ENCODE measurements at regions not wholly inside any gene's neighbourhood (a gene's known extent, or its start where the extent isn't known, plus 50 kb on each side); places are given as distances from the start of the nearest gene placed in this dataset.

DNA sequence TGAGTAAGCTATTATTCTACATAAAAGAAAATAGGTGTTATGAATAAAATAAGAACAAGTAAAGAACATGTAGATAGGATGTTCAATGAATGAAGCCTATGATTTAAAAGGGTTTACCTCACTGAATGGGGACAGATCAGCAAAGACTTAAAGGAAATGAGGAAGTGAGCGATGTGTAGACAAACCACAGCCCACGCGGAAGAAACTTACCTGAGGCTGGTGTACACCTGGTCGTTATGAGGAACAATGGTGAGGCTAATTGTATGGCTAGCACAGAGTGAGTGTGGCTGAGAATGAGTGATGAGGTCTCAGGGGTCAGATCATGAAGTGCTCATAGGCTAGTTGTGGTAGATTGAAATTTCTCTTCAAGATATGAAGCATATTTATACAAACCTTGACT, 221.7 kb downstream of the ALG10B start:
- Histone ChIP-seq H3K9me2 (replicated peaks; ENCODE audit: low read length) (no peaks in the 10 kb centered on the region), H3K79me2 (ENCODE audit: low read length) (no peaks in the 10 kb centered on the region), H3K4me1 (ENCODE audit: insufficient read depth, low read length) (no peaks in the 10 kb centered on the region), H2AFZ (ENCODE audit: low read length) (no peak overlapping the region), H4K20me1 (ENCODE audit: low read length) (no peaks in the 10 kb centered on the region), H3K9ac (ENCODE audit: low read length) (no peak overlapping the region), H3K27ac (ENCODE audit: low read length) (no peak overlapping the region), H3F3A (ENCODE audit: low read length, unreplicated experiment) (no peaks in the 10 kb centered on the region), H3K4me3 (ENCODE audit: low read length) (no peak overlapping the region), H3K36me3 (ENCODE audit: low read depth, low read length) (no peaks in the 10 kb centered on the region), H3K27me3 (ENCODE audit: low read length) (no peaks in the 10 kb centered on the region), H3K9me3 (ENCODE audit: low read length) (no peaks in the 10 kb centered on the region), H3K4me2 (ENCODE audit: low read length) (no peak overlapping the region)
- ATAC-seq = no peak
- intact Hi-C loops (cut with micrococcal nuclease) = no loop called here
- ChIA-PET POLR2A (ENCODE audit: unreplicated experiment) (no interaction called here), CTCF (no interaction called here)
- DNase-seq = no peak
- TF ChIP-seq, protein P1, sequence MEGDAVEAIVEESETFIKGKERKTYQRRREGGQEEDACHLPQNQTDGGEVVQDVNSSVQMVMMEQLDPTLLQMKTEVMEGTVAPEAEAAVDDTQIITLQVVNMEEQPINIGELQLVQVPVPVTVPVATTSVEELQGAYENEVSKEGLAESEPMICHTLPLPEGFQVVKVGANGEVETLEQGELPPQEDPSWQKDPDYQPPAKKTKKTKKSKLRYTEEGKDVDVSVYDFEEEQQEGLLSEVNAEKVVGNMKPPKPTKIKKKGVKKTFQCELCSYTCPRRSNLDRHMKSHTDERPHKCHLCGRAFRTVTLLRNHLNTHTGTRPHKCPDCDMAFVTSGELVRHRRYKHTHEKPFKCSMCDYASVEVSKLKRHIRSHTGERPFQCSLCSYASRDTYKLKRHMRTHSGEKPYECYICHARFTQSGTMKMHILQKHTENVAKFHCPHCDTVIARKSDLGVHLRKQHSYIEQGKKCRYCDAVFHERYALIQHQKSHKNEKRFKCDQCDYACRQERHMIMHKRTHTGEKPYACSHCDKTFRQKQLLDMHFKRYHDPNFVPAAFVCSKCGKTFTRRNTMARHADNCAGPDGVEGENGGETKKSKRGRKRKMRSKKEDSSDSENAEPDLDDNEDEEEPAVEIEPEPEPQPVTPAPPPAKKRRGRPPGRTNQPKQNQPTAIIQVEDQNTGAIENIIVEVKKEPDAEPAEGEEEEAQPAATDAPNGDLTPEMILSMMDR (conservative IDR thresholded peaks at IDR 0.05; ENCODE audit: low read depth, low read length) = no peak
- TF ChIP-seq EZH2 (IDR thresholded peaks at IDR 0.05; ENCODE audit: low read length, unreplicated experiment) (no peak), EZH2phosphoT487 (IDR thresholded peaks at IDR 0.05; ENCODE audit: borderline replicate concordance, low read length) (no peak)
- no TSS peak for BruUV-seq (replicated peaks)

DNA sequence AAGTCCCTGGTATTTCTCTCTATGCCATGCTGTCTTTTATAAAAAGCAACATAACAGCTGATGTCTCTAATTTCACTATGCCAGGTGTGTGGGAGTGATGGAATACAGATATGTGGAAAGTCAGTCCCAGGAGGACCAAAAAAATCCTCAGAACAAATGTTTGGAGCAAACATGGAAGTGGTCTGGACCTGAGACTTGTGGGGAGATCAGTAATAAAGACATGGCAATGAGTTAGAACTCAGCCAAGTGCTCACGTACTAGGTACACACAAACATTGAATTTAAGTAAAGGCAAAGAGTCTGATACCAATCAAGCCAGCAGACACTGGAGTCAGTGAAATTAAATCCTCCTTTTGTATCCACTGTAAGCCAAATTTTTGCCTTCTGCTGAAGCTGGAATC, 223.6 kb downstream of the ALG10B start:
- ChIA-PET CTCF (no interaction called here), POLR2A (ENCODE audit: unreplicated experiment) (no interaction called here)
- no TSS peak for BruUV-seq (replicated peaks)
- H2AFZ ChIP-seq (ENCODE audit: low read length) = no peak overlapping the region
- intact Hi-C loops (cut with micrococcal nuclease) = no loop called here
- no peak for ATAC-seq
- no peaks in the 10 kb centered on the region for H4K20me1 ChIP-seq (ENCODE audit: low read length)
- H3F3A ChIP-seq (ENCODE audit: low read length, unreplicated experiment) = no peaks in the 10 kb centered on the region
- TF ChIP-seq EZH2 (IDR thresholded peaks at IDR 0.05; ENCODE audit: low read length, unreplicated experiment) (no peak), EZH2phosphoT487 (IDR thresholded peaks at IDR 0.05; ENCODE audit: borderline replicate concordance, low read length) (no peak)
- TF ChIP-seq, protein P1 (conservative IDR thresholded peaks at IDR 0.05; ENCODE audit: low read depth, low read length) = no peak
- H3K9me2 ChIP-seq (replicated peaks; ENCODE audit: low read length) = no peaks in the 10 kb centered on the region
- no peak overlapping the region for H3K4me3 ChIP-seq (ENCODE audit: low read length)
- no peaks in the 10 kb centered on the region for H3K79me2 ChIP-seq (ENCODE audit: low read length)
- no peaks in the 10 kb centered on the region for H3K27me3 ChIP-seq (ENCODE audit: low read length)
- no peaks in the 10 kb centered on the region for H3K9me3 ChIP-seq (ENCODE audit: low read length)
- no peak overlapping the region for H3K4me2 ChIP-seq (ENCODE audit: low read length)
- H3K4me1 ChIP-seq (ENCODE audit: insufficient read depth, low read length) = no peaks in the 10 kb centered on the region
- peak; percentile 9 for DNase-seq
- H3K9ac ChIP-seq (ENCODE audit: low read length) = no peak overlapping the region
- no peaks in the 10 kb centered on the region for H3K36me3 ChIP-seq (ENCODE audit: low read depth, low read length)
- no peak overlapping the region for H3K27ac ChIP-seq (ENCODE audit: low read length)

DNA sequence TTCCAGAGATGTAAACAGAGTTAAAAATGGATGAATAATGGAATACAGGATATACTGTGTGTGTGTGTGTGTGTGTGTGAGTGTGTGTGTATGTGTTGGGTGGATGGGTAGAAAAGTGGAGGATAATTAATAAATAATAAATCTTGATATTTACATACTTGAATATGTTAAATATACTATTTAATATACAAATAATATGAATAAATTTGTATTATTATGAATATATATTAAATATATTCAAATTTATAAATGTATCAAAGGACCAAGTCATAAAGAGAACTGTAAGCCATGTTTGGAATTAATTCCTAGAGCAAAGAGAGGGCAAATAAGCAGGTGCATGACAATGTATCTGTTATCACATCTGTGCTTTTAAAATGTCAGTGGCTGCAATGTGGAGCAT, 225.3 kb downstream of the ALG10B start:
- Histone ChIP-seq H3K4me2 (ENCODE audit: low read length) (no peak overlapping the region), H3K9me2 (replicated peaks; ENCODE audit: low read length) (no peaks in the 10 kb centered on the region), H3K79me2 (ENCODE audit: low read length) (no peaks in the 10 kb centered on the region), H3F3A (ENCODE audit: low read length, unreplicated experiment) (no peaks in the 10 kb centered on the region), H3K4me1 (ENCODE audit: insufficient read depth, low read length) (no peaks in the 10 kb centered on the region), H3K9ac (ENCODE audit: low read length) (no peak overlapping the region), H3K27ac (ENCODE audit: low read length) (no peak overlapping the region), H4K20me1 (ENCODE audit: low read length) (no peaks in the 10 kb centered on the region), H3K9me3 (ENCODE audit: low read length) (no peaks in the 10 kb centered on the region), H3K36me3 (ENCODE audit: low read depth, low read length) (no peaks in the 10 kb centered on the region), H2AFZ (ENCODE audit: low read length) (no peak overlapping the region), H3K27me3 (ENCODE audit: low read length) (no peaks in the 10 kb centered on the region), H3K4me3 (ENCODE audit: low read length) (no peak overlapping the region)
- TF ChIP-seq EZH2phosphoT487 (IDR thresholded peaks at IDR 0.05; ENCODE audit: borderline replicate concordance, low read length) = no peak
- no peak for TF ChIP-seq EZH2 (IDR thresholded peaks at IDR 0.05; ENCODE audit: low read length, unreplicated experiment)
- TF ChIP-seq, protein P1 (conservative IDR thresholded peaks at IDR 0.05; ENCODE audit: low read depth, low read length) = no peak
- ChIA-PET CTCF (no interaction called here), POLR2A (ENCODE audit: unreplicated experiment) (no interaction called here)
- no TSS peak for BruUV-seq (replicated peaks)
- intact Hi-C loops (cut with micrococcal nuclease) = no loop called here
- DNase-seq = no peak
- ATAC-seq = no peak
